ENCODE measurements at regions not wholly inside any gene's neighbourhood (a gene's known extent, or its start where the extent isn't known, plus 50 kb on each side); places are given as distances from the start of the nearest gene placed in this dataset.

- DNase-seq: no peak
These were observed 329.9 kb upstream of the SLCO3A1 start for GRCh38 chr15:91523596-91523995.

- DNase-seq: no peak
These were observed 329.0 kb upstream of the SLCO3A1 start for GRCh38 chr15:91524534-91524933.

- no peak for DNase-seq
These were observed 327.8 kb upstream of the SLCO3A1 start for GRCh38 chr15:91525751-91526150.

- no peak for DNase-seq
These were observed 327.1 kb upstream of the SLCO3A1 start for GRCh38 chr15:91526424-91526823.

- no peak for DNase-seq
These were observed 324.7 kb upstream of the SLCO3A1 start for GRCh38 chr15:91528801-91529200.

- DNase-seq: no peak
These were observed 324.0 kb upstream of the SLCO3A1 start for GRCh38 chr15:91529534-91529933.

GRCh38 chr15:91530279-91530678 lies 323.2 kb upstream of the SLCO3A1 start:
- DNase-seq: no peak

GRCh38 chr15:91530956-91531582 lies 322.4 kb upstream of the SLCO3A1 start:
- no peak for DNase-seq

GRCh38 chr15:91534235-91534634 lies 319.3 kb upstream of the SLCO3A1 start:
- DNase-seq: no peak

GRCh38 chr15:91534976-91535375 lies 318.5 kb upstream of the SLCO3A1 start:
- no peak for DNase-seq

GRCh38 chr15:91535856-91536500 lies 317.5 kb upstream of the SLCO3A1 start:
- DNase-seq: no peak

- DNase-seq: no peak
These were observed 315.7 kb upstream of the SLCO3A1 start for GRCh38 chr15:91537856-91538255.

GRCh38 chr15:91538782-91539181 lies 314.7 kb upstream of the SLCO3A1 start:
- no peak for DNase-seq

- DNase-seq: no peak
These were observed 312.2 kb upstream of the SLCO3A1 start for GRCh38 chr15:91541286-91541685.

- DNase-seq: no peak
These were observed 311.3 kb upstream of the SLCO3A1 start for GRCh38 chr15:91542226-91542625.

GRCh38 chr15:91547356-91547755 lies 306.2 kb upstream of the SLCO3A1 start:
- DNase-seq: no peak

GRCh38 chr15:91548549-91548948 lies 305.0 kb upstream of the SLCO3A1 start:
- DNase-seq: no peak

GRCh38 chr15:91549581-91549980 lies 303.9 kb upstream of the SLCO3A1 start:
- no peak for DNase-seq

- DNase-seq: no peak
These were observed 301.0 kb upstream of the SLCO3A1 start for GRCh38 chr15:91552555-91552954.

GRCh38 chr15:91553196-91553854 lies 300.2 kb upstream of the SLCO3A1 start:
- no peak for DNase-seq

- no peak for DNase-seq
These were observed 298.2 kb upstream of the SLCO3A1 start for GRCh38 chr15:91555312-91555711.

- DNase-seq: no peak
These were observed 296.6 kb upstream of the SLCO3A1 start for GRCh38 chr15:91556926-91557325.

GRCh38 chr15:91559066-91559465 lies 294.4 kb upstream of the SLCO3A1 start:
- DNase-seq: no peak

- no peak for DNase-seq
These were observed 292.0 kb upstream of the SLCO3A1 start for GRCh38 chr15:91561371-91562100.
